Ascending aorta (tissue), 2 donors: ENCODE measurements at regions not wholly inside any gene's neighbourhood (a gene's known extent, or its start where the extent isn't known, plus 50 kb on each side); places are given as distances from the start of the nearest gene placed in this dataset.
"Not testable (repeated sequence)": the region's sequence is repeated elsewhere in the genome, so short reads cannot be mapped to it uniquely, and the experiment has no call there.

ENCODE experiments used
- DNase-seq, 2 donors: peaks; one replicate each; pipeline ENCODE4 v3.0.0-alpha.2; 2019; ENCODE audit warnings: low spot score in 2 of 2
- H3K27ac ChIP-seq, 2 donors: fragments of 200-600 bp; sonication (generic); one replicate each; pipeline ENCODE4 v1.5.1; 2016 to 2017; ENCODE audit warnings: mild to moderate bottlenecking in 1 of 2
- H3K27me3 ChIP-seq: fragments of 200-600 bp; sonication (generic); one replicate; pipeline ENCODE4 v1.5.1; 2017
- H3K36me3 ChIP-seq, 2 donors: fragments of 200-600 bp; sonication (generic); one replicate each; pipeline ENCODE4 v1.5.1; 2016
- H3K4me1 ChIP-seq, 2 donors: fragments of 200-600 bp; sonication (generic); one replicate each; pipeline ENCODE4 v1.5.1; 2016 to 2017; ENCODE audit warnings: mild to moderate bottlenecking in 1 of 2
- H3K4me3 ChIP-seq, 2 donors: fragments of 200-600 bp; sonication (generic); one replicate each; pipeline ENCODE4 v1.5.1; 2016 to 2017; ENCODE audit warnings: mild to moderate bottlenecking in 1 of 2
- H3K9me3 ChIP-seq, 2 donors: fragments of 200-600 bp; sonication (generic); one replicate each; pipeline ENCODE4 v1.5.1; 2016
- intact Hi-C: fragments of 100-400 bp; cut with DNase I; formaldehyde crosslinking; loops from one replicate; pipeline ENCODE4 v1.15.1; 2023
- TF ChIP-seq, protein P1 (sequence below), 3 experiments: fragments of 200-600 bp in 2 of 3; fragments of 450-650 bp in 1 of 3; sonication (generic) in 2 of 3; IDR thresholded peaks; one replicate each; pipeline ENCODE4 v1.5.1; 2016 to 2019; ENCODE audit warnings: antibody characterized with exemption in 3 of 3, mild to moderate bottlenecking in 1 of 3, moderate library complexity in 1 of 3

DNA sequence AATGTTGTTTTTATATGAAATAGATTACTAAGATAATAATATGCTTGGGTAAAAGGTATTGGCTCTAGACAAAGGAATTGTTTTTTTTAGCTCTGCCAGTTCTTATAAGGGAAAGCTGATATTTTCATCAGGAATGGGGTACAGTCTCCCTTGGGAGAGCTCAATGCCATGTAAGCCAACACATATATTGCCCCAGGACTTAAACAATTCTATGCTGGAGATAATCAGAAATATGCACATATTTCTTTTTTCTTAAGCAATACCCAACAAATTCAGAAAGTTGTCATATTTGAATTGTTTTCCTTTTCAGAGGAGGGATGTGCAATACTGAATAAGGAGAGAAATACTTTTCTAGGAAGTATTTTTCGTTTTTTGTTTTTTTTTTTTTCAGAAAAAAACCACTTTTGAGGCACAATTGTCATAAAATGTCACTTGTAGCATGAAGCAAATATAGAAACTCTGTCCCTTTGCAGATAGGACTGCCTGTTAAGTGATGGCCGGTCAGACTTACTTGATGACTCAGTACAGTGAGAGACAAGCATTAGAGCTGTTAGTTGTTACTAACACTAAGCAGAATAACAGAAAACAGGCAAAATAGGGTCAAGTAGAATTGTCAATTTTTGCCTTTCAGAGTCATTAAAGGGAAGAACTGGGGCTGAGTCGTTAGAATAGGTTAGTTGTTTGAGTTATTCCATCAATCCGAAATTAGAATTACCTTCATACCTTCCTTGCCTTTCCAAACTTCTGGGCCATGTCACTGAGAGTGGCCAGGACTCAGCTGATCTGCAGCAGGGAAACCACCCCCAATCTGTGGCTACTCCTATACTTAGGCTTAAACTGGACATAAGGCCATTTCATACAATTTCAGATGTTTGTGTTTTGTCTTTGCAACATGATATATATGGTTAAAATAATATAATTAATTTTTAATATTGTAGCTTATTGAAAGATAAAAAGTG is 168.1 kb downstream of the SLC38A4 start:
- no peaks in the 10 kb centered on the region for H3K9me3 ChIP-seq
- peak overlapping the region in 1 of 2 donors; percentile 5 for H3K4me3 ChIP-seq
- TF ChIP-seq, protein P1, sequence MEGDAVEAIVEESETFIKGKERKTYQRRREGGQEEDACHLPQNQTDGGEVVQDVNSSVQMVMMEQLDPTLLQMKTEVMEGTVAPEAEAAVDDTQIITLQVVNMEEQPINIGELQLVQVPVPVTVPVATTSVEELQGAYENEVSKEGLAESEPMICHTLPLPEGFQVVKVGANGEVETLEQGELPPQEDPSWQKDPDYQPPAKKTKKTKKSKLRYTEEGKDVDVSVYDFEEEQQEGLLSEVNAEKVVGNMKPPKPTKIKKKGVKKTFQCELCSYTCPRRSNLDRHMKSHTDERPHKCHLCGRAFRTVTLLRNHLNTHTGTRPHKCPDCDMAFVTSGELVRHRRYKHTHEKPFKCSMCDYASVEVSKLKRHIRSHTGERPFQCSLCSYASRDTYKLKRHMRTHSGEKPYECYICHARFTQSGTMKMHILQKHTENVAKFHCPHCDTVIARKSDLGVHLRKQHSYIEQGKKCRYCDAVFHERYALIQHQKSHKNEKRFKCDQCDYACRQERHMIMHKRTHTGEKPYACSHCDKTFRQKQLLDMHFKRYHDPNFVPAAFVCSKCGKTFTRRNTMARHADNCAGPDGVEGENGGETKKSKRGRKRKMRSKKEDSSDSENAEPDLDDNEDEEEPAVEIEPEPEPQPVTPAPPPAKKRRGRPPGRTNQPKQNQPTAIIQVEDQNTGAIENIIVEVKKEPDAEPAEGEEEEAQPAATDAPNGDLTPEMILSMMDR (IDR thresholded peaks at IDR 0.05) = no peak
- peaks cover 6 to 35% of the 10 kb centered on the region in 2 donors for H3K4me1 ChIP-seq
- H3K27me3 ChIP-seq = no peaks in the 10 kb centered on the region
- H3K36me3 ChIP-seq = no peaks in the 10 kb centered on the region
- intact Hi-C loops = loop anchor here (5.0 kb wide), 2 partner anchors 185 to 500 kb away; no protein-coding TSS in a partner anchor
- DNase-seq = no peak
- peak overlapping the region; percentile 72 to 80 for H3K27ac ChIP-seq

DNA sequence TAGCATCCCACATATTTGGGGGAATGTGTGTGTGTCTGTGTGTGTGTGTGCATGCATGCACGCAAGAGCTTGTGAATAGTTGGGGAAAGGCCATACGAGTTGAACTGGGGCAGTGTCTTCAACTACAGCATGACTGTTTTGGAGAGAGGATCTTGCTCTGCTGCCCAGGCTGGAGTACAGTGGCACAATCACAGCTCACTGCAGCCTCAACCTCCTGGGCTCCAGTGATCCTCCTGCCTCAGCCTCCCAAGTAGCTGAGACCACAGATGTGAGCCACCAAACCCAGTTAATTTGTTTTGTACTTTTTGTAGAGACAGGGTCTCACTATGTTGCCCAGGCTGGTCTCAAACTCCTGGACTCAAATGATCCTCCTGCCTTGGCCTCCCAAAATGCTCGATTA is 169.8 kb downstream of the SLC38A4 start:
- H3K9me3 ChIP-seq, H3K27me3 ChIP-seq, H3K36me3 ChIP-seq, H3K4me3 ChIP-seq, DNase-seq: not testable (repeated sequence)
- peak overlapping the region; percentile 21 to 32 for H3K27ac ChIP-seq
- intact Hi-C loops = loop anchor here (5.0 kb wide), 2 partner anchors 184 to 499 kb away; no protein-coding TSS in a partner anchor
- peaks cover 6 to 32% of the 10 kb centered on the region in 2 donors for H3K4me1 ChIP-seq

DNA sequence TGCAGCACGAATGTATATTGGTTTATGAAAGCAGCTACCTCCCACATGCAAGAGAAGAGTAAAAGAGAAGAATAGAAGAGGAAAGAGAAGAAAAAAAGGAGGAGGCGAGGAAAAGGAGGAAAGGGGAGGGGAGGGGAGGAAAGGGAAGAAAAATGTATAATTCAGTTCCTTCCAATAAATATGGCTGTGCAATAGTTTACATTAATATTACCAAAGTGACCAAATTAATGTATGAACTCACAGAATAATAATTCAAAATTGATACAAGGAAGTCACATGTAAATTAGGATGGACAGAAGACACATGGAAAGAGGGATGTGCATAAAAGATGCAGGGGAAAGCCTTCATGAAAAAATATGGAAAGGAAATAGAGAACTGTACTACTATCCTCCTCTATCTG is 172.5 kb downstream of the SLC38A4 start:
- no peak for DNase-seq
- H3K27ac ChIP-seq = no peak overlapping the region
- TF ChIP-seq, protein P1 (IDR thresholded peaks at IDR 0.05) = no peak
- peaks cover 6 to 11% of the 10 kb centered on the region in 2 donors for H3K4me1 ChIP-seq
- no peaks in the 10 kb centered on the region for H3K27me3 ChIP-seq
- H3K9me3 ChIP-seq = no peaks in the 10 kb centered on the region
- H3K4me3 ChIP-seq = no peak overlapping the region
- intact Hi-C loops = no loop called here
- H3K36me3 ChIP-seq = no peaks in the 10 kb centered on the region

DNA sequence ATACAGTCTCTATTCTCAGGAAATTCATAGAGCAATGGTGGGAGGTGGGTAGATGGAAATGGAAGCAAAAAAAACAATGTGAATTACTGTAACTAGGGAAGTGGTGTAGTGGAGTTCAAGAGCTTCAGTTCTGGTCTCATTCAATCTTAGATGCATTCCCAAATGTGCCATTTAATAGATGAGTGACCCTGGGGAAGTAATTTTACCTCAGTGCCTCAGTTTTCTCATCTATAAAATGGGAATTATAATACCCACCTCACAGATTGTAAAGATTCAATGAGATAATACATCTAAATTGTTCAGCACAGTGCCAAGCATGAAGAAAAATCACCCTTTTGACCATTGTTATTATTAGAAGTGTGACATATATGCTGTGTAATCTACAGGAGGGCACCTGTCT is 173.1 kb downstream of the SLC38A4 start:
- intact Hi-C loops = no loop called here
- TF ChIP-seq, protein P1 (IDR thresholded peaks at IDR 0.05) = no peak
- no peak for DNase-seq

DNA sequence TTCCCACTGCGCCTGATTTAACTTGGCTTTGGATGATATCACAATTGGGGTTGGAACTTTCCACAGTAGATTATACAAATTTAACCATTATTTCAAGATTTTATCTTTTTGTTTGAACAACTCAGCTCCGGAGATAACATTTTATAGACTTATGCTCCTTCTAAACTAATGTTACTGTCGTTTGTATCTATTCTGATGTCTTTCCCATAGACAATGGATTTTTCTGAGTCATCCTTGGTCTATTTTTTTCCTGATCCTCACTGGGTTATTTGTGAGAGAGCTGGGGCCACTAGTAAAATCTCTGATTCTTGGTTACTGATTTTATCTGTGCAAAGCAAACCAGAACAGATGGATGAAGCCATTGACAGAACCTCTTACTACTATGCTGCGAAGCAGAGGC is 175.1 kb downstream of the SLC38A4 start:
- intact Hi-C loops = no loop called here
- Histone ChIP-seq H3K36me3 (no peaks in the 10 kb centered on the region), H3K27ac (no peak overlapping the region), H3K9me3 (no peaks in the 10 kb centered on the region), H3K4me1 (no peaks in the 10 kb centered on the region), H3K27me3 (no peaks in the 10 kb centered on the region), H3K4me3 (no peak overlapping the region)
- TF ChIP-seq, protein P1 (IDR thresholded peaks at IDR 0.05) = no peak
- DNase-seq = no peak

More for the DNA sequence above, 173.1 kb downstream of the SLC38A4 start:
- no peaks in the 10 kb centered on the region for H3K9me3 ChIP-seq
- H3K27me3 ChIP-seq = no peaks in the 10 kb centered on the region
- H3K4me3 ChIP-seq = no peak overlapping the region
- H3K4me1 ChIP-seq = peaks cover 6 to 7% of the 10 kb centered on the region in 2 donors
- no peaks in the 10 kb centered on the region for H3K36me3 ChIP-seq
- H3K27ac ChIP-seq = no peak overlapping the region

DNA sequence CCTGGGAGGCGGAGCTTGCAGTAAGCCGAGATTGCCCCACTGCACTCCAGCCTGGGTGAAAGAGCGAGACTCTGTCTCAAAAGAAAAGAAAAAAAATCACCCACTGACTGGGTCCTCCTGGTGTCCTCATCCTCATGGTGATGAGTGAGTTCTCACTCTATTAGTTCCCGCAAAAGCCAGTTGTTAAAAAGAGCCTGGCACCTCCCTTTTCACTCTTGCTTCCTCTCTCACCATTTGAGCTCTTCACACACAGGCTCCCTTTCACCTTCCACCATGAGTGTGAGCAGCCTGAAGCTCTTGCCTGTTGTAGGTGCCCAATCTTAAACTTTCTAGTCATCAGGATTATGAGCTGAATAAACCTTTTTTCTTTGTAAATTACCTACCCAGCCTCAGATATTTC is 176.4 kb downstream of the SLC38A4 start:
- intact Hi-C loops = no loop called here
- no peak for DNase-seq
- Histone ChIP-seq H3K9me3 (no peaks in the 10 kb centered on the region), H3K27ac (no peak overlapping the region), H3K4me1 (no peaks in the 10 kb centered on the region), H3K27me3 (no peaks in the 10 kb centered on the region), H3K36me3 (no peaks in the 10 kb centered on the region), H3K4me3 (no peak overlapping the region)
- TF ChIP-seq, protein P1 (IDR thresholded peaks at IDR 0.05) = no peak
